Dermis microvascular lymphatic vessel endothelial cell (primary cell): ENCODE measurements at regions not wholly inside any gene's neighbourhood (a gene's known extent, or its start where the extent isn't known, plus 50 kb on each side); places are given as distances from the start of the nearest gene placed in this dataset.

Source experiments
- DNase-seq, 2 donors: peaks; one replicate each; pipeline versions ENCODE4 v3.0.0 to v3.0.0-alpha.2; 2010; ENCODE audit warnings: low read depth in 2 of 2

GRCh38 chrX:65034668-65035445 lies 58.6 kb upstream of the ZC4H2 start, which contains the start of gene ZC3H12B:
ZC3H12B (plus strand) TSS chrX:65034826.
- peak; percentile 3 to 28 for DNase-seq

- DNase-seq = no peak
These were observed 58.0 kb upstream of the ZC4H2 start for GRCh38 chrX:65034292-65034667.
